Activated T-cell treated with anti-CD3 and anti-CD28 coated beads for 4 hours (primary cell): ENCODE measurements at regions not wholly inside any gene's neighbourhood (a gene's known extent, or its start where the extent isn't known, plus 50 kb on each side); places are given as distances from the start of the nearest gene placed in this dataset.

Source experiments
- DNase-seq: peaks from one replicate; pipeline ENCODE4 v3.0.0-alpha.2; 2020

- DNase-seq, result no peak
These were observed 55.1 kb upstream of the ARID2 start for GRCh38 chr12:45674181-45674977.

GRCh38 chr12:45675534-45675933, 54.0 kb upstream of the ARID2 start:
- no peak for DNase-seq
